B cell (primary cell): ENCODE measurements at regions not wholly inside any gene's neighbourhood (a gene's known extent, or its start where the extent isn't known, plus 50 kb on each side); places are given as distances from the start of the nearest gene placed in this dataset.

Experiments used
- ATAC-seq: fragments of 200-7000 bp; cut with Tn5 transposase; one replicate; pipeline ENCODE4 v1.10.0; 2021; ENCODE audit warnings: low read depth, mild to moderate bottlenecking, moderate number of reproducible peaks, moderate library complexity
- CTCF ChIA-PET: fragments of 350-600 bp; sonication (Branson Sonifier 250); formaldehyde crosslinking; loops from one replicate; lab custom pipeline; 2021; ENCODE audit warnings: antibody characterized with exemption, inconsistent platforms; lab: Charles Lee
- POLR2A ChIA-PET: fragments of 350-600 bp; sonication (Branson Sonifier 250); formaldehyde crosslinking; loops from one replicate; lab custom pipeline; 2021; ENCODE audit warnings: antibody characterized with exemption; lab: Charles Lee
- DNase-seq: peaks from one replicate; pipeline ENCODE4 v3.0.0; 2013
- H2AFZ ChIP-seq: 2 replicates; pipeline ENCODE4 v1.6.1; 2012; ENCODE audit warnings: mild to moderate bottlenecking, low read depth, low read length; ENCODE audit not compliant: insufficient read depth, poor library complexity, severe bottlenecking
- H3K27ac ChIP-seq, 2 donors: 1 replicate in 1 of 2; 2 replicates in 1 of 2; pipeline ENCODE4 v1.5.1; 2012 to 2013; ENCODE audit warnings: low read length in 2 of 2, mild to moderate bottlenecking in 2 of 2, moderate library complexity in 1 of 2
- H3K27me3 ChIP-seq, 4 experiments: fragments of 200-600 bp in 1 of 4; sonication (generic) in 1 of 4; replicated peaks in 1 of 4; 1 replicate in 2 of 4; 2 replicates in 2 of 4; pipeline versions ENCODE4 v1.6.1 to v1.7.0; 2013 to 2016; ENCODE audit warnings: low read length in 3 of 4, mild to moderate bottlenecking in 2 of 4, mixed read lengths in 1 of 4, moderate library complexity in 1 of 4; ENCODE audit not compliant: insufficient read depth in 4 of 4, control insufficient read depth in 3 of 4; ENCODE audit errors: control extremely low read depth in 1 of 4
- H3K36me3 ChIP-seq, 2 experiments: replicated peaks in 1 of 2; 1 replicate in 1 of 2; 2 replicates in 1 of 2; pipeline versions ENCODE4 v1.6.1 to v1.7.1; 2013; ENCODE audit warnings: low read length in 1 of 2; ENCODE audit not compliant: insufficient read depth in 2 of 2, control insufficient read depth in 1 of 2; ENCODE audit errors: control extremely low read depth in 1 of 2, extremely low read depth in 1 of 2
- H3K4me1 ChIP-seq, 2 donors: fragments of 200-600 bp in 1 of 2; sonication (generic) in 1 of 2; 1 replicate in 1 of 2; 2 replicates in 1 of 2; pipeline versions ENCODE4 v1.5.1 to v1.6.1; 2013 to 2017; ENCODE audit warnings: low read length in 2 of 2; ENCODE audit not compliant: control insufficient read depth in 2 of 2, insufficient read depth in 2 of 2
- H3K4me2 ChIP-seq: replicated peaks from 2 replicates; pipeline ENCODE3; 2012; ENCODE audit warnings: mild to moderate bottlenecking, low read depth, low read length; ENCODE audit not compliant: poor library complexity, severe bottlenecking
- H3K4me3 ChIP-seq, 5 experiments: fragments of 200-600 bp in 1 of 5; sonication (generic) in 1 of 5; 1 replicate in 3 of 5; 2 replicates in 2 of 5; pipeline versions ENCODE4 v1.5.1 to v1.7.0; 2011 to 2016; ENCODE audit warnings: low read length in 4 of 5, mild to moderate bottlenecking in 4 of 5, low read depth in 2 of 5, control low read depth in 1 of 5, moderate library complexity in 1 of 5; ENCODE audit not compliant: insufficient read depth in 1 of 5; ENCODE audit errors: control extremely low read depth in 1 of 5, extremely low read depth in 1 of 5
- H3K79me2 ChIP-seq: fragments of 200-600 bp; sonication (generic); one replicate; pipeline ENCODE4 v1.6.0; 2016; ENCODE audit warnings: low read length; ENCODE audit not compliant: control insufficient read depth, insufficient read depth
- H3K9ac ChIP-seq: fragments of 200-600 bp; sonication (generic); 2 replicates; pipeline ENCODE4 v1.6.1; 2017; ENCODE audit warnings: mild to moderate bottlenecking, low read length, moderate library complexity
- H3K9me3 ChIP-seq, 3 donors: one replicate each; pipeline versions ENCODE4 v1.6.1 to v1.7.1; 2013; ENCODE audit warnings: low read length in 2 of 3; ENCODE audit not compliant: control insufficient read depth in 2 of 3, insufficient read depth in 1 of 3; ENCODE audit errors: control extremely low read depth in 1 of 3
- H4K20me1 ChIP-seq: 2 replicates; pipeline ENCODE4 v1.6.0; 2012; ENCODE audit warnings: mild to moderate bottlenecking, low read length; ENCODE audit not compliant: insufficient read depth, control insufficient read depth, poor library complexity, severe bottlenecking
- H3K27ac Mint-ChIP-seq: one replicate; pipeline ENCODE4 v1.8.0; 2021; ENCODE audit warnings: mixed read lengths
- H3K27me3 Mint-ChIP-seq: one replicate; pipeline ENCODE4 v1.8.0; 2021; ENCODE audit warnings: mixed read lengths
- H3K4me1 Mint-ChIP-seq: one replicate; pipeline ENCODE4 v1.8.0; 2021; ENCODE audit warnings: mixed read lengths
- H3K4me3 Mint-ChIP-seq: one replicate; pipeline ENCODE4 v1.8.0; 2021; ENCODE audit warnings: mixed read lengths
- H3K9me3 Mint-ChIP-seq: one replicate; pipeline ENCODE4 v1.8.0; 2022; ENCODE audit warnings: mixed read lengths; ENCODE audit not compliant: insufficient read depth
- EZH2 ChIP-seq: IDR thresholded peaks from 2 replicates; pipeline ENCODE4 v1.6.1; 2012; ENCODE audit warnings: borderline replicate concordance, low read depth, mild to moderate bottlenecking, moderate library complexity, low read length; ENCODE audit not compliant: insufficient read depth, poor library complexity, severe bottlenecking
- whole genome bisulfite sequencing: methylation state at CpG from one replicate; pipeline ENCODE4 v1.1.5; 2013; ENCODE audit warnings: missing lambda C conversion rate; ENCODE audit not compliant: insufficient coverage; 5-methylcytosine and 5-hydroxymethylcytosine counted together
- intact Hi-C: fragments of 100-400 bp; cut with micrococcal nuclease; formaldehyde crosslinking; loops from one replicate; pipeline ENCODE4 v1.10.0; 2022
- TF ChIP-seq, protein P1 (sequence below): fragments of 200-600 bp; IDR thresholded peaks from one replicate; pipeline ENCODE4 v1.8.0; 2022; ENCODE audit warnings: antibody characterized with exemption, mild to moderate bottlenecking

DNA sequence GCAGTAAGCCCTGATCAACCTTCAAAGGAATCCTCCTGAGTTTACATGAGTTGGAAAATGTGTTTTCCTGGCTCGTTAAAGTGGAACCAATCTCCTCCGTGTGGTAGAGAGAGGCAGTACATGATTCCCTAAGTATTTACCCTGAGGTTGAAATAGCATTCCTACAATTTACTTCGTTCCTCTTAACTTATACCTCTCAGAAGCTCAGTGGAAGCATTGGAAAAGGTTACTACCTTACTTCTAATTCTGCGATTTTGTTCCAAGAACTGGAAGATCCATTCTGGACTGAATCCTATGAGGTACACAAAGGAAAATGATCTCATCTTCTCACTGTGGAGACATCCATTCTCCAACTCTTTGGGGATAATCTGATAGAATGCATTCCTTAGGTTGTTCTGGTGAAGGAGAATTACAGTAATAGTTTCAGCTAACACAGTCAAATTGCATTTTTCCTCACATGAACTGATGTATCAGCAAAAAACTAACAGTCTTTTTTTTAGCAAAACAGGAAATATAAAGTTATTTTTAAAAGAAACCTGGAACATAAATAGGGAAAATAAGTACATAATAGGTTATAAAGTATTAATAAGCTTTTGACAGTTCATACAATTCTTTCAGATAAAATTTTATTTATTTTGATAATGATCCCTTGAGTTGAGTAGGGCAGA lies 475.6 kb downstream of the PDZRN4 start:
- no peaks in the 10 kb centered on the region for H3K27me3 ChIP-seq
- H3K4me3 Mint-ChIP-seq: no peak overlapping the region
- no peak overlapping the region for H3K27ac Mint-ChIP-seq
- H3K9me3 Mint-ChIP-seq: no peaks in the 10 kb centered on the region
- H3K4me1 ChIP-seq: no peaks in the 10 kb centered on the region
- intact Hi-C loops: no loop called here
- H3K36me3 ChIP-seq: no peaks in the 10 kb centered on the region
- no peak overlapping the region for H3K4me2 ChIP-seq
- no peaks in the 10 kb centered on the region for H3K79me2 ChIP-seq
- no peaks in the 10 kb centered on the region for H3K4me1 Mint-ChIP-seq
- no peak for ATAC-seq
- no peaks in the 10 kb centered on the region for H3K9me3 ChIP-seq
- no peak overlapping the region for H2AFZ ChIP-seq
- POLR2A ChIA-PET: no interaction called here
- H3K4me3 ChIP-seq: no peak overlapping the region
- no peak overlapping the region for H3K27ac ChIP-seq
- H3K27me3 Mint-ChIP-seq: no peaks in the 10 kb centered on the region
- TF ChIP-seq, protein P1, sequence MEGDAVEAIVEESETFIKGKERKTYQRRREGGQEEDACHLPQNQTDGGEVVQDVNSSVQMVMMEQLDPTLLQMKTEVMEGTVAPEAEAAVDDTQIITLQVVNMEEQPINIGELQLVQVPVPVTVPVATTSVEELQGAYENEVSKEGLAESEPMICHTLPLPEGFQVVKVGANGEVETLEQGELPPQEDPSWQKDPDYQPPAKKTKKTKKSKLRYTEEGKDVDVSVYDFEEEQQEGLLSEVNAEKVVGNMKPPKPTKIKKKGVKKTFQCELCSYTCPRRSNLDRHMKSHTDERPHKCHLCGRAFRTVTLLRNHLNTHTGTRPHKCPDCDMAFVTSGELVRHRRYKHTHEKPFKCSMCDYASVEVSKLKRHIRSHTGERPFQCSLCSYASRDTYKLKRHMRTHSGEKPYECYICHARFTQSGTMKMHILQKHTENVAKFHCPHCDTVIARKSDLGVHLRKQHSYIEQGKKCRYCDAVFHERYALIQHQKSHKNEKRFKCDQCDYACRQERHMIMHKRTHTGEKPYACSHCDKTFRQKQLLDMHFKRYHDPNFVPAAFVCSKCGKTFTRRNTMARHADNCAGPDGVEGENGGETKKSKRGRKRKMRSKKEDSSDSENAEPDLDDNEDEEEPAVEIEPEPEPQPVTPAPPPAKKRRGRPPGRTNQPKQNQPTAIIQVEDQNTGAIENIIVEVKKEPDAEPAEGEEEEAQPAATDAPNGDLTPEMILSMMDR: no peak
- TF ChIP-seq EZH2: no peak
- H4K20me1 ChIP-seq: no peaks in the 10 kb centered on the region
- CTCF ChIA-PET: no interaction called here
- H3K9ac ChIP-seq: no peak overlapping the region
- WGBS: no CpG with 5 or more reads among the region's 4 CpGs
- DNase-seq: no peak

DNA sequence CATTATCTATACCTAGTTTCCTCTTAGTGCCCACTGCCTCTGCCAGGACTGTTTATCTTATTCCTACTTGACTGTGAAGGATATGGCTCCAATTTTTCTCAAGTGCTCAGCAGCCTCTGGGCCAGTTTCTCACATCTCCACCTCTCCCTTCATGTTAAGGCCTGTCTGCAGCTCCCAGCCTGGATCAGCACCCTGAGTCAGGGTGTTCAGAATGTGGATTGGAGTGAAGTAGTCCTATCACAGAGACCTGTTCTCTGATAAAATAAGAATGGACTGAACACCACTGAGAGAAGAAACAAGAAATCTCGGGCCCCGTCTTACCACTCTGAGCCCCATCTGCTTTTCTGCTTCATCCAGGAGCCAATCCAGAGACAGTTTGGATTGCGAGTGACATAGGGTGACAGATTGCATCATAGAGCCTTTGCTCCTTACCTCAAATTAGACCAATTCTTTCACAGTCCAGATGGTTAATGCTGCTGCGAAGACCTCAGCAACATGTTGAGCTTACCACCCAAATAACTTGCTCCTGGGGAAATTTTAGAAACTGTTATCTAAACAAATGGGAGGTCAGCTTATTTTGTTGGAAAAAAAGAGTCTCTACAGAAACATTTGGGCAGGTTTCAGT lies 473.1 kb downstream of the PDZRN4 start:
- no peaks in the 10 kb centered on the region for H3K79me2 ChIP-seq
- Mint-ChIP-seq H3K4me3 (no peak overlapping the region), H3K27ac (no peak overlapping the region), H3K4me1 (no peaks in the 10 kb centered on the region), H3K9me3 (no peaks in the 10 kb centered on the region), H3K27me3 (no peaks in the 10 kb centered on the region)
- no peak overlapping the region for H3K4me2 ChIP-seq
- 100% methylated on average over 3 of the region's 4 CpGs for WGBS
- H3K9me3 ChIP-seq: no peaks in the 10 kb centered on the region
- H2AFZ ChIP-seq: no peak overlapping the region
- H4K20me1 ChIP-seq: no peaks in the 10 kb centered on the region
- TF ChIP-seq, protein P1: no peak
- TF ChIP-seq EZH2: no peak
- no peak overlapping the region for H3K4me3 ChIP-seq
- CTCF ChIA-PET: no interaction called here
- POLR2A ChIA-PET: no interaction called here
- H3K9ac ChIP-seq: no peak overlapping the region
- ATAC-seq (no peak), DNase-seq (no peak)
- no peaks in the 10 kb centered on the region for H3K36me3 ChIP-seq
- H3K27me3 ChIP-seq: no peaks in the 10 kb centered on the region
- H3K4me1 ChIP-seq: no peaks in the 10 kb centered on the region
- H3K27ac ChIP-seq: no peak overlapping the region
- intact Hi-C loops: no loop called here
